Testis (tissue), 2 donors: ENCODE measurements at regions not wholly inside any gene's neighbourhood (a gene's known extent, or its start where the extent isn't known, plus 50 kb on each side); places are given as distances from the start of the nearest gene placed in this dataset.

Experiments used
- POLR2A ChIP-seq: fragments of 450-650 bp; IDR thresholded peaks from one replicate; pipeline ENCODE4 v1.6.1; 2017; ENCODE audit warnings: antibody characterized with exemption, mild to moderate bottlenecking, moderate library complexity
- TF ChIP-seq, protein P1 (sequence below), 3 experiments: fragments of 450-650 bp in 2 of 3; fragments of 200-600 bp in 1 of 3; sonication (generic) in 1 of 3; IDR thresholded peaks; one replicate each; pipeline ENCODE4 v1.5.1; 2016 to 2019; ENCODE audit warnings: antibody characterized with exemption in 3 of 3, mild to moderate bottlenecking in 2 of 3, moderate library complexity in 1 of 3

DNA sequence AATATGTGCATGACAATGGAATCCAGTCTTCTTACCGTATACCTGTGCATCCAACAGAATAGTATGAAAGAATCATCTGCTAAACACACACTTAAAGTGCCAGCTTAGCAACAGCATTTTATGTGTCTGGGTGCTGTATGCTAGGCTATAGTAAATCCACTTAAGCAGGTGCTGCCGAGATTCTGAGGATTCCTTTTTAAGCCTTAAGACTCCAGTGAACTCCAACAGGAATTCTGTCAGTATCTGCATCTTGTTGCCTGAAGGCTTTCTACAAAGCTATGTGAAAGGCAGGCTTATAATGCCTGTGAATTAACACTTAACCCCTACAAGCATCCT lies 1076.4 kb upstream of the PABPC4L start:
- TF ChIP-seq, protein P1, sequence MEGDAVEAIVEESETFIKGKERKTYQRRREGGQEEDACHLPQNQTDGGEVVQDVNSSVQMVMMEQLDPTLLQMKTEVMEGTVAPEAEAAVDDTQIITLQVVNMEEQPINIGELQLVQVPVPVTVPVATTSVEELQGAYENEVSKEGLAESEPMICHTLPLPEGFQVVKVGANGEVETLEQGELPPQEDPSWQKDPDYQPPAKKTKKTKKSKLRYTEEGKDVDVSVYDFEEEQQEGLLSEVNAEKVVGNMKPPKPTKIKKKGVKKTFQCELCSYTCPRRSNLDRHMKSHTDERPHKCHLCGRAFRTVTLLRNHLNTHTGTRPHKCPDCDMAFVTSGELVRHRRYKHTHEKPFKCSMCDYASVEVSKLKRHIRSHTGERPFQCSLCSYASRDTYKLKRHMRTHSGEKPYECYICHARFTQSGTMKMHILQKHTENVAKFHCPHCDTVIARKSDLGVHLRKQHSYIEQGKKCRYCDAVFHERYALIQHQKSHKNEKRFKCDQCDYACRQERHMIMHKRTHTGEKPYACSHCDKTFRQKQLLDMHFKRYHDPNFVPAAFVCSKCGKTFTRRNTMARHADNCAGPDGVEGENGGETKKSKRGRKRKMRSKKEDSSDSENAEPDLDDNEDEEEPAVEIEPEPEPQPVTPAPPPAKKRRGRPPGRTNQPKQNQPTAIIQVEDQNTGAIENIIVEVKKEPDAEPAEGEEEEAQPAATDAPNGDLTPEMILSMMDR (IDR thresholded peaks at IDR 0.05): no peak
- no peak for TF ChIP-seq POLR2A
